ENCODE measurements at regions not wholly inside any gene's neighbourhood (a gene's known extent, or its start where the extent isn't known, plus 50 kb on each side); places are given as distances from the start of the nearest gene placed in this dataset.

GRCh38 chr13:75073786-75074185 lies 408.2 kb downstream of the TBC1D4 start:
- TF ChIP-seq CTCF (IDR thresholded peaks at IDR 0.05; ENCODE audit: low read length) (no peak), EZH2phosphoT487 (IDR thresholded peaks at IDR 0.05; ENCODE audit: low read length) (no peak), EZH2 (optimal IDR thresholded peaks at IDR 0.05; ENCODE audit: low read depth, low read length) (no peak)
